K562 (cell line): ENCODE measurements at regions not wholly inside any gene's neighbourhood (a gene's known extent, or its start where the extent isn't known, plus 50 kb on each side); places are given as distances from the start of the nearest gene placed in this dataset.

ENCODE experiments used
- ATAC-seq: fragments of 200-7000 bp; cut with Tn5 transposase; 3 replicates; pipeline ENCODE4 v1.9.1; 2020; ENCODE audit warnings: moderate library complexity
- BruUV-seq: library from RNA; stranded (reverse); fragments of 400-500 nt; replicated peaks from 2 replicates; lab custom pipeline; 2021; lab: Mats Ljungman, UMichigan
- CTCF ChIA-PET: fragments of 300-600 bp; formaldehyde crosslinking; extraction: SDS; loops from one replicate; lab custom pipeline; 2021; ENCODE audit warnings: low intra/inter-chr PET ratio; lab: Yijun Ruan, JAX
- POLR2A ChIA-PET: fragments of 300-600, 350-650 bp; sonication (Branson Sonifier 250); formaldehyde crosslinking; extraction: SDS; loops from one replicate; lab custom pipeline; 2021; ENCODE audit warnings: antibody characterized with exemption, inconsistent platforms; lab: Yijun Ruan, JAX
- DNase-seq, 4 experiments: peaks; one replicate each; pipeline versions ENCODE4 v3.0.0 to v3.0.0-alpha.2; 2011 to 2018; ENCODE audit warnings: low spot score in 3 of 4, mixed read lengths in 3 of 4; ENCODE audit errors: extremely low read depth in 1 of 4
- FAIRE-seq: peaks from 2 replicates; lab custom pipeline; 2011; peaks lifted over from hg19 to GRCh38; lab: Jason Lieb, UNC
- H2AFZ ChIP-seq: 2 replicates; pipeline ENCODE4 v1.6.0; 2011; ENCODE audit warnings: low read depth, low read length, control low read depth, inconsistent platforms
- H3K27ac ChIP-seq: fragments of 200-600 bp; 3 replicates; pipeline ENCODE4 v1.8.0; 2011; ENCODE audit warnings: low read depth, mild to moderate bottlenecking, control low read depth, inconsistent platforms, low read length, moderate library complexity, mixed read lengths; ENCODE audit errors: extremely low read depth
- H3K27me3 ChIP-seq, 2 experiments: fragments of 300-600 bp in 1 of 2; 2 replicates in 1 of 2; 3 replicates in 1 of 2; pipeline versions ENCODE4 v1.6.0 to v1.8.0; 2011; ENCODE audit warnings: inconsistent platforms in 2 of 2, low read length in 2 of 2, mild to moderate bottlenecking in 1 of 2, mixed read lengths in 1 of 2, moderate library complexity in 1 of 2; ENCODE audit not compliant: control insufficient read depth in 2 of 2, insufficient read depth in 2 of 2
- H3K36me3 ChIP-seq: fragments of 300-600 bp; 3 replicates; pipeline ENCODE4 v1.8.0; 2011; ENCODE audit warnings: mild to moderate bottlenecking, low read length, inconsistent platforms; ENCODE audit not compliant: control insufficient read depth, insufficient read depth
- H3K4me1 ChIP-seq, 2 experiments: fragments of 200-600 bp in 1 of 2; replicated peaks in 1 of 2; 2 replicates in 1 of 2; 3 replicates in 1 of 2; pipeline versions ENCODE4 v1.5.1 to v1.8.0; 2011; ENCODE audit warnings: inconsistent platforms in 2 of 2, low read length in 2 of 2, mild to moderate bottlenecking in 1 of 2, mixed read lengths in 1 of 2, moderate library complexity in 1 of 2; ENCODE audit not compliant: control insufficient read depth in 2 of 2, insufficient read depth in 2 of 2
- H3K4me2 ChIP-seq: 2 replicates; pipeline ENCODE4 v1.6.1; 2011; ENCODE audit warnings: low read length, control low read depth, inconsistent platforms, mixed read lengths; ENCODE audit not compliant: insufficient read depth
- H3K4me3 ChIP-seq: fragments of 200-600 bp; sonication (generic), shearing (Covaris generic); 2 replicates; pipeline ENCODE4 v1.5.1; 2016; ENCODE audit warnings: control low read depth, inconsistent platforms
- H3K79me2 ChIP-seq: fragments of 200-600 bp; 3 replicates; pipeline ENCODE4 v1.8.0; 2011; ENCODE audit warnings: low read length, inconsistent platforms; ENCODE audit not compliant: control insufficient read depth, insufficient read depth
- H3K9ac ChIP-seq, 2 experiments: 2 replicates each; pipeline versions ENCODE4 v1.6.0 to v1.6.1; 2011; ENCODE audit warnings: low read depth in 2 of 2, low read length in 2 of 2, control low read depth in 1 of 2, inconsistent platforms in 1 of 2, mild to moderate bottlenecking in 1 of 2, mixed read lengths in 1 of 2; ENCODE audit not compliant: insufficient read depth in 1 of 2
- H3K9me1 ChIP-seq: one replicate; pipeline ENCODE4 v1.6.0; 2011; ENCODE audit warnings: inconsistent platforms, mild to moderate bottlenecking, low read length, moderate library complexity; ENCODE audit not compliant: control insufficient read depth, insufficient read depth
- H3K9me3 ChIP-seq: replicated peaks from 2 replicates; pipeline ENCODE4 v1.5.1; 2011; ENCODE audit warnings: low read depth, low read length, inconsistent platforms; ENCODE audit not compliant: control insufficient read depth, insufficient read depth
- H4K20me1 ChIP-seq: replicated peaks from 2 replicates; pipeline ENCODE4 v1.6.1; 2011; ENCODE audit warnings: low read length, inconsistent platforms, mixed read lengths; ENCODE audit not compliant: control insufficient read depth, insufficient read depth
- CBFA2T3 ChIP-seq: fragments of 450-650 bp; IDR thresholded peaks from 2 replicates; pipeline ENCODE4 v1.6.1; 2017
- ELF2 ChIP-seq: fragments of 250-450 bp; sonication (Bioruptor Pico); IDR thresholded peaks from 2 replicates; pipeline ENCODE4 v1.5.0; 2021; ENCODE audit warnings: mild to moderate bottlenecking
- EWSR1 ChIP-seq: fragments of 450-650 bp; IDR thresholded peaks from 2 replicates; pipeline ENCODE4 v1.6.1; 2018; ENCODE audit warnings: borderline replicate concordance, mild to moderate bottlenecking, low read depth, moderate library complexity; ENCODE audit not compliant: partially characterized antibody
- HCFC1 ChIP-seq: IDR thresholded peaks from 2 replicates; pipeline ENCODE4 v1.6.1; 2012; ENCODE audit warnings: low read depth, low read length, improper control_type of control experiment
- KDM2B ChIP-seq: fragments of 250-450 bp; sonication (Bioruptor Pico); IDR thresholded peaks from 2 replicates; pipeline ENCODE4 v1.8.0; 2021; ENCODE audit warnings: mild to moderate bottlenecking, moderate library complexity
- NFYB ChIP-seq: IDR thresholded peaks from 2 replicates; pipeline ENCODE4 v1.6.1; 2011; ENCODE audit warnings: mild to moderate bottlenecking, moderate library complexity; ENCODE audit not compliant: insufficient read length; ENCODE audit errors: extremely low read depth
- PHF8 ChIP-seq: fragments of 200-600 bp; sonication (generic); IDR thresholded peaks from 2 replicates; pipeline ENCODE4 v1.6.1; 2012; ENCODE audit warnings: mixed run types, mild to moderate bottlenecking, inconsistent platforms, low read length, moderate library complexity, borderline replicate concordance
- SNRNP70 ChIP-seq: fragments of 200-400 bp; formaldehyde crosslinking; optimal IDR thresholded peaks from 2 replicates; pipeline ENCODE3; 2017; ENCODE audit warnings: low read depth, low read length
- TCF3 ChIP-seq: sonication (generic); formaldehyde crosslinking; IDR thresholded peaks from 2 replicates; pipeline ENCODE4 v1.4.0; 2020; ENCODE audit warnings: mild to moderate bottlenecking, missing genetic modification reagents
- WGBS: fragments of 100-300 bp; shearing (Covaris generic); methylation state at CpG from one replicate; pipeline ENCODE4 v1.1.6; 2016; ENCODE audit warnings: low coverage, mixed read lengths; ENCODE audit not compliant: insufficient coverage; ENCODE audit errors: missing lambda C conversion rate; 5-methylcytosine and 5-hydroxymethylcytosine counted together
- in situ Hi-C: fragments of 300-500 bp; cut with MboI; formaldehyde crosslinking; loops from 4 replicates; pipeline ENCODE4 v1.15.0; 2018; ENCODE audit warnings: inconsistent platforms, mixed read lengths
- intact Hi-C: fragments of 100-400 bp; cut with micrococcal nuclease; formaldehyde crosslinking; loops from 2 replicates; pipeline ENCODE4 v1.14.2; 2022
- TF ChIP-seq, protein P1 (sequence below): fragments of 250-450 bp; sonication (Bioruptor Pico); IDR thresholded peaks from 2 replicates; pipeline ENCODE4 v1.8.0; 2021; ENCODE audit warnings: moderate library complexity, mild to moderate bottlenecking, inconsistent platforms
- TF ChIP-seq, protein P2 (sequence below): fragments of 250-450 bp; sonication (Bioruptor Pico); IDR thresholded peaks from 2 replicates; pipeline ENCODE4 v1.4.0; 2020; ENCODE audit warnings: mild to moderate bottlenecking
- TF ChIP-seq, protein P3 (sequence below): sonication (generic); formaldehyde crosslinking; IDR thresholded peaks from 2 replicates; pipeline ENCODE4 v1.8.0; 2022; ENCODE audit warnings: mild to moderate bottlenecking, missing genetic modification reagents

DNA sequence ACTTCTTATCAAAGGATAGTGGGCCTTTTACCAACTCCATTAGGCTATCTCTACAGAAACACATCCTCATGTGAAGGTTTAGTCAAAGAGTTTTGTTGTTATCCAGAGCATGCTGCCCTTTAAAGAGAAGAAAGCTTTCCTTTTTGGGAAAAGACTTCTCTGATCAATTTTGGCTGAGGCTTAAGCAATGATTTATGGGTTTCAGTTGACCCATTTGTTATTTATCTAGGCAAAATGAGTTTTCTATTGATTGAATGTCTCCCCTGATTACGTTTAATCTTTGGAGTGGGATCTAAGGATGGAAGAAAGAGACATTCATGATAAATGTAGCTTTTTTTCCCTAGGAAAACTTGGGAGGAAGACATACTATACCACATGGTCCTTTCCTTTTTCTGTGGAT, 326.6 kb upstream of the JAG1 start:
- Histone ChIP-seq H2AFZ (no peak overlapping the region), H3K4me1 (no peaks in the 10 kb centered on the region), H3K9me1 (no peaks in the 10 kb centered on the region), H3K27me3 (no peaks in the 10 kb centered on the region), H3K36me3 (no peaks in the 10 kb centered on the region), H3K27ac (no peak overlapping the region), H4K20me1 (no peaks in the 10 kb centered on the region), H3K79me2 (no peaks in the 10 kb centered on the region), H3K4me2 (no peak overlapping the region), H3K9ac (no peak overlapping the region), H3K9me3 (no peaks in the 10 kb centered on the region), H3K4me3 (no peak overlapping the region)
- TF ChIP-seq, protein P1, sequence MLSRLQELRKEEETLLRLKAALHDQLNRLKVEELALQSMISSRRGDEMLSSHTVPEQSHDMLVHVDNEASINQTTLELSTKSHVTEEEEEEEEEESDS: no peak
- no peak for TF ChIP-seq KDM2B (CRISPR knock-in tag)
- TF ChIP-seq, protein P2, sequence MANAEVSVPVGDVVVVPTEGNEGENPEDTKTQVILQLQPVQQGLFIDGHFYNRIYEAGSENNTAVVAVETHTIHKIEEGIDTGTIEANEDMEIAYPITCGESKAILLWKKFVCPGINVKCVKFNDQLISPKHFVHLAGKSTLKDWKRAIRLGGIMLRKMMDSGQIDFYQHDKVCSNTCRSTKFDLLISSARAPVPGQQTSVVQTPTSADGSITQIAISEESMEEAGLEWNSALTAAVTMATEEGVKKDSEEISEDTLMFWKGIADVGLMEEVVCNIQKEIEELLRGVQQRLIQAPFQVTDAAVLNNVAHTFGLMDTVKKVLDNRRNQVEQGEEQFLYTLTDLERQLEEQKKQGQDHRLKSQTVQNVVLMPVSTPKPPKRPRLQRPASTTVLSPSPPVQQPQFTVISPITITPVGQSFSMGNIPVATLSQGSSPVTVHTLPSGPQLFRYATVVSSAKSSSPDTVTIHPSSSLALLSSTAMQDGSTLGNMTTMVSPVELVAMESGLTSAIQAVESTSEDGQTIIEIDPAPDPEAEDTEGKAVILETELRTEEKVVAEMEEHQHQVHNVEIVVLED (CRISPR knock-in tag): no peak
- no peak for FAIRE-seq
- ChIA-PET POLR2A (no interaction called here), CTCF (no interaction called here)
- WGBS: 18% methylated on average over 1 of the region's 1 CpG
- DNase-seq: no peak
- intact Hi-C loops (no loop called here), in situ Hi-C loops (no loop called here)
- ATAC-seq: no peak
- BruUV-seq: no TSS peak

DNA sequence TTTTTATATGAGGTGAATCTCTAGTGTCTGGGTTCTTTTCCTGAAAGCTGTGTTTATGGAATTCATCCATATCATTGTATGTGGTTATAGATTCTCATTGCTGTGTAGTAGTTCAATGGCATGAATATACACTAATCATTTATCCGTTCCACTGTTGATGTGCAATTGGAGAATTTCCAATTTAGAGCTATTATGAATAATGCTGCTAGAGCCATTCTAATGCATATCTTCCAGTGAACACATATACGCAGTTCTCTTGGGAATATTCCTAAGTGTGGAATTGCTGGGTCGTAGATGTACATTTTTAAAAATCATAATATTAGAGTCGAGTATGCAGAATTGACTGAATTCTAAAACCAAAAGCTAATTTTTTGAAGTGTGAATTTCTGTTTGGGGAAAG, 327.5 kb upstream of the JAG1 start:
- Histone ChIP-seq H3K27ac (no peak overlapping the region), H3K9ac (no peak overlapping the region), H4K20me1 (no peaks in the 10 kb centered on the region), H3K4me2 (no peak overlapping the region), H3K4me1 (no peaks in the 10 kb centered on the region), H3K79me2 (no peaks in the 10 kb centered on the region), H2AFZ (no peak overlapping the region), H3K36me3 (no peaks in the 10 kb centered on the region), H3K4me3 (no peak overlapping the region), H3K27me3 (no peaks in the 10 kb centered on the region), H3K9me3 (no peaks in the 10 kb centered on the region), H3K9me1 (no peaks in the 10 kb centered on the region)
- ATAC-seq (no peak), FAIRE-seq (no peak), DNase-seq (no peak)
- POLR2A ChIA-PET: no interaction called here
- intact Hi-C loops (no loop called here), in situ Hi-C loops (no loop called here)
- no TSS peak for BruUV-seq
- 0% methylated on average over 4 of the region's 4 CpGs for WGBS
- CTCF ChIA-PET: no interaction called here
- TF ChIP-seq CBFA2T3 (no peak), PHF8 (no peak), TCF3 (CRISPR knock-in tag) (no peak), NFYB (no peak), EWSR1 (no peak), SNRNP70 (no peak), ELF2 (no peak), HCFC1 (no peak)
- TF ChIP-seq, protein P3, sequence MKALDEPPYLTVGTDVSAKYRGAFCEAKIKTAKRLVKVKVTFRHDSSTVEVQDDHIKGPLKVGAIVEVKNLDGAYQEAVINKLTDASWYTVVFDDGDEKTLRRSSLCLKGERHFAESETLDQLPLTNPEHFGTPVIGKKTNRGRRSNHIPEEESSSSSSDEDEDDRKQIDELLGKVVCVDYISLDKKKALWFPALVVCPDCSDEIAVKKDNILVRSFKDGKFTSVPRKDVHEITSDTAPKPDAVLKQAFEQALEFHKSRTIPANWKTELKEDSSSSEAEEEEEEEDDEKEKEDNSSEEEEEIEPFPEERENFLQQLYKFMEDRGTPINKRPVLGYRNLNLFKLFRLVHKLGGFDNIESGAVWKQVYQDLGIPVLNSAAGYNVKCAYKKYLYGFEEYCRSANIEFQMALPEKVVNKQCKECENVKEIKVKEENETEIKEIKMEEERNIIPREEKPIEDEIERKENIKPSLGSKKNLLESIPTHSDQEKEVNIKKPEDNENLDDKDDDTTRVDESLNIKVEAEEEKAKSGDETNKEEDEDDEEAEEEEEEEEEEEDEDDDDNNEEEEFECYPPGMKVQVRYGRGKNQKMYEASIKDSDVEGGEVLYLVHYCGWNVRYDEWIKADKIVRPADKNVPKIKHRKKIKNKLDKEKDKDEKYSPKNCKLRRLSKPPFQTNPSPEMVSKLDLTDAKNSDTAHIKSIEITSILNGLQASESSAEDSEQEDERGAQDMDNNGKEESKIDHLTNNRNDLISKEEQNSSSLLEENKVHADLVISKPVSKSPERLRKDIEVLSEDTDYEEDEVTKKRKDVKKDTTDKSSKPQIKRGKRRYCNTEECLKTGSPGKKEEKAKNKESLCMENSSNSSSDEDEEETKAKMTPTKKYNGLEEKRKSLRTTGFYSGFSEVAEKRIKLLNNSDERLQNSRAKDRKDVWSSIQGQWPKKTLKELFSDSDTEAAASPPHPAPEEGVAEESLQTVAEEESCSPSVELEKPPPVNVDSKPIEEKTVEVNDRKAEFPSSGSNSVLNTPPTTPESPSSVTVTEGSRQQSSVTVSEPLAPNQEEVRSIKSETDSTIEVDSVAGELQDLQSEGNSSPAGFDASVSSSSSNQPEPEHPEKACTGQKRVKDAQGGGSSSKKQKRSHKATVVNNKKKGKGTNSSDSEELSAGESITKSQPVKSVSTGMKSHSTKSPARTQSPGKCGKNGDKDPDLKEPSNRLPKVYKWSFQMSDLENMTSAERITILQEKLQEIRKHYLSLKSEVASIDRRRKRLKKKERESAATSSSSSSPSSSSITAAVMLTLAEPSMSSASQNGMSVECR: no peak
